Nephron progenitor cell (in vitro differentiated cells): ENCODE measurements at regions not wholly inside any gene's neighbourhood (a gene's known extent, or its start where the extent isn't known, plus 50 kb on each side); places are given as distances from the start of the nearest gene placed in this dataset.
"Not testable (repeated sequence)": the region's sequence is repeated elsewhere in the genome, so short reads cannot be mapped to it uniquely, and the experiment has no call there.

ENCODE experiments used
- DNase-seq: peaks from one replicate; pipeline ENCODE4 v3.0.0; 2021
- H3K27ac Mint-ChIP-seq: 2 replicates; pipeline ENCODE4 v1.8.0; 2021; ENCODE audit warnings: mild to moderate bottlenecking, moderate library complexity, mixed read lengths
- H3K27me3 Mint-ChIP-seq: 2 replicates; pipeline ENCODE4 v1.8.0; 2021; ENCODE audit warnings: mild to moderate bottlenecking, low read depth, mixed read lengths; ENCODE audit not compliant: poor library complexity
- H3K36me3 Mint-ChIP-seq: 2 replicates; pipeline ENCODE4 v1.8.0; 2021; ENCODE audit warnings: low read depth, mixed read lengths
- H3K4me1 Mint-ChIP-seq: 2 replicates; pipeline ENCODE4 v1.8.0; 2021; ENCODE audit warnings: mixed read lengths
- H3K4me3 Mint-ChIP-seq: 2 replicates; pipeline ENCODE4 v1.8.0; 2021; ENCODE audit warnings: mild to moderate bottlenecking, moderate library complexity, mixed read lengths
- H3K9me3 Mint-ChIP-seq: 2 replicates; pipeline ENCODE4 v1.8.0; 2021; ENCODE audit warnings: mild to moderate bottlenecking, moderate library complexity, mixed read lengths
- CTCF ChIP-seq: fragments of 200-600 bp; sonication (generic); IDR thresholded peaks from 2 replicates; pipeline ENCODE4 v1.5.0; 2021; ENCODE audit warnings: antibody characterized with exemption

GRCh38 chr5:89816038-89816437 is 593.5 kb downstream of the CETN3 start:
- no peak overlapping the region for H3K4me3 Mint-ChIP-seq
- no peaks in the 10 kb centered on the region for H3K9me3 Mint-ChIP-seq
- DNase-seq: no peak
- no peaks in the 10 kb centered on the region for H3K4me1 Mint-ChIP-seq
- TF ChIP-seq CTCF: no peak
- no peak overlapping the region for H3K27ac Mint-ChIP-seq
- no peaks in the 10 kb centered on the region for H3K27me3 Mint-ChIP-seq
- no peaks in the 10 kb centered on the region for H3K36me3 Mint-ChIP-seq

DNA sequence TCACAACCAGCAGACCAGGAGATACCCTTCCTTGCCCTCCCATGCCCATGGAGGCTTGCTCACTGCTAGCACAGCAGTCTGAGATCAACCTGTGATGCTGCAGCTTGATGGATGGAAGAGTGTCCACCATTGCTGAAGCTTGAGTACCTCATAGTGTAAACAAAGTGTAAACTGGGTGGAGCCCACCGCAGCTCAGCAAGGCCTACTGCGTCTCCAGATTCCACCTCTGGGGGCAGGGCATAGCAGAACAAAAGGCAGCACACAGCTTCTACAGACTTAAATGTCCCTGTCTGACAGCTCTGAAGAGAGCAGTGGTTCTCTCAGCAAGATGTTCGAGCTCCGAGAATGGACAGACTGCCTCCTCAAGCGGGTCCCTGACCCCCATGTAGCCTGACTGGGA is 608.8 kb downstream of the CETN3 start:
- H3K9me3 Mint-ChIP-seq: peaks cover 15% of the 10 kb centered on the region
- DNase-seq, H3K27ac Mint-ChIP-seq, H3K27me3 Mint-ChIP-seq, H3K4me3 Mint-ChIP-seq, H3K4me1 Mint-ChIP-seq, H3K36me3 Mint-ChIP-seq: not testable (repeated sequence)

DNA sequence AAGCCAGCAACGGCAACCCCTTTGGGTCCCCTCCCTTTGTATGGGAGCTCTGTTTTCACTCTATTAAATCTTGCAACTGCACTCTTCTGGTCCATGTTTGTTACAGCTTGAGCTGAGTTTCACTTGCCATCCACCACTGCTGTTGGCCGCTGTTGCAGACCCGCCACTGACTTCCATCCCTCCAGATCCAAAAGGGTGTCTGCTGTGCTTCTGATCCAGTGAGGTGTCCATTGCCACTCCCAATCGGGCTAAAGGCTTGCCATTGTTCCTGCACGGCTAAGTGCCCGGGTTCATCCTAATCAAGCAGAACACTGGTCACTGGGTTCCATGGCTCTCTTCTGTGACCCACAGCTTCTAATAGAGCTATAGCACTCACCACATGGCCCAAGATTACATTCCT is 615.1 kb downstream of the CETN3 start:
- H3K27me3 Mint-ChIP-seq, H3K27ac Mint-ChIP-seq, H3K36me3 Mint-ChIP-seq, H3K9me3 Mint-ChIP-seq, DNase-seq, H3K4me3 Mint-ChIP-seq, H3K4me1 Mint-ChIP-seq: not testable (repeated sequence)

DNA sequence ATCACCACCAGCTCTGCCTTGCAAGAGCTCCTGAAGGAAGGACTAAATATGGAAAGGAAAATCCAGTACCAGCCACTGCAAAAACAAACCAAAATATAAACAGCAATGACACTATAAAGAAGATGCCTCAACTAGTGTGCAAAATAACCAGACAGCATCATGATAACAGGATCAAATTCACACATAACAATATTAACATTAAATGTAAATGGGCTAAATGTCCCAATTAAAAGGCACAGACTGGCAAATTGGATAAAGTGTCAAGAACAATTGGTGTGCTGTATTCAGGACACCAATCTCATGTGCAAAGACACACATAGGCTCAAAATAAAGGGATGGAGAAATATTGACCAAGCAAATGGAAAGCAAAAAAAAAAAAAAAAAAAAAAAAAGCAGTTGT is 629.8 kb downstream of the CETN3 start:
- H3K36me3 Mint-ChIP-seq: peaks cover 36% of the 10 kb centered on the region
- not testable (repeated sequence) for H3K27me3 Mint-ChIP-seq, H3K4me1 Mint-ChIP-seq, H3K27ac Mint-ChIP-seq, H3K4me3 Mint-ChIP-seq, DNase-seq
- H3K9me3 Mint-ChIP-seq: peaks cover 48% of the 10 kb centered on the region

GRCh38 chr5:89777758-89778157 is 631.8 kb downstream of the CETN3 start:
- Mint-ChIP-seq H3K27me3 (no peaks in the 10 kb centered on the region), H3K4me1 (no peaks in the 10 kb centered on the region), H3K27ac (no peak overlapping the region), H3K4me3 (no peak overlapping the region), H3K9me3 (peaks cover 48% of the 10 kb centered on the region), H3K36me3 (peaks cover 36% of the 10 kb centered on the region)
- DNase-seq: no peak
- no peak for TF ChIP-seq CTCF

DNA sequence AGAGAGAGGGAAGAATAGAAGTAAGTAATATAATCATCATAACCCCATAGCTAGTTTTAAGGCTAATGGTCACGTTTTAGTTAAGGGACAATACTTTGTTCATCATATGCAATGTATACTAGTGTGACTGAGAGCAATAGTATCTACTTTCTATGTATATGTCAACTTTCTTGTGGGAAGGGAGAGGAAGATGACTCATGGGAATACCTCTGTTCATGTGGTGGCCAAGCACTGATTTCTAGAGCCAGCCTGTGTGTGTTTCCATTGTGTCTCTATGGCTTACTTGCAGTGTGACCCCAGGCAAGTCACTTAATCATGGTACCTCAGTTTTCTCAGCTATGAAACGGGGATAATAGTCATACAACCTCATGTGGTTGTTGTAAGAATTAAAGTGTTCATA is 639.6 kb downstream of the CETN3 start:
- no peak for DNase-seq
- H3K27me3 Mint-ChIP-seq: no peaks in the 10 kb centered on the region

GRCh38 chr5:89759802-89760201 is 649.8 kb downstream of the CETN3 start:
- no peaks in the 10 kb centered on the region for H3K36me3 Mint-ChIP-seq
- no peak for DNase-seq
- no peaks in the 10 kb centered on the region for H3K27me3 Mint-ChIP-seq
- no peak overlapping the region for H3K4me3 Mint-ChIP-seq
- no peaks in the 10 kb centered on the region for H3K4me1 Mint-ChIP-seq
- TF ChIP-seq CTCF: no peak
- H3K27ac Mint-ChIP-seq: no peak overlapping the region
- H3K9me3 Mint-ChIP-seq: no peaks in the 10 kb centered on the region

More for the DNA sequence above, 639.6 kb downstream of the CETN3 start:
- H3K27ac Mint-ChIP-seq: no peak overlapping the region
- H3K4me3 Mint-ChIP-seq: no peak overlapping the region
- H3K36me3 Mint-ChIP-seq: no peaks in the 10 kb centered on the region
- TF ChIP-seq CTCF: no peak
- H3K4me1 Mint-ChIP-seq: no peaks in the 10 kb centered on the region
- no peaks in the 10 kb centered on the region for H3K9me3 Mint-ChIP-seq

DNA sequence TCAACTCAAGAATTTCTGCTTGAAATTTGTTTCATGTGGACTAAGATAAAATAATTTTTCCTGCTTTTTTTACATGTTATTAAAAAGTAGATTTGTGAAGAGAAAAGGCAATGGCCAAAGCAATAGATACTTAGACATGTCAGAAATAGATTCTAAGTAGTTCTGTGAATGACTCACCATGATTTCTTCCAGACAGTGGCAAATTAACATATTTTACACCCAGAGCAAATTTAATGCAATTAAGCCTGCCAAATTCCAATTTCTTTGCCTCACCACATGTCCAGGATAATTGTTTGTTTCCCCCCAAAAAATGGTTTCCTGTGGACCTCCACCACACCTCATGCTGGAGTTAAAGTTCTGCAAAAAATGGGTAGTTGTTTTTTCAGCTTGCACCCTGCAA is 651.4 kb downstream of the CETN3 start:
- Mint-ChIP-seq H3K27ac (no peak overlapping the region), H3K4me1 (no peaks in the 10 kb centered on the region), H3K27me3 (no peaks in the 10 kb centered on the region), H3K36me3 (no peaks in the 10 kb centered on the region), H3K9me3 (no peaks in the 10 kb centered on the region), H3K4me3 (no peak overlapping the region)
- TF ChIP-seq CTCF: no peak
- no peak for DNase-seq
